Progenitor cell of endocrine pancreas (in vitro differentiated cells): ENCODE measurements at regions not wholly inside any gene's neighbourhood (a gene's known extent, or its start where the extent isn't known, plus 50 kb on each side); places are given as distances from the start of the nearest gene placed in this dataset.

Experiments
- DNase-seq: peaks from one replicate; pipeline ENCODE4 v3.0.0; 2021; ENCODE audit warnings: low spot score; ENCODE audit not compliant: unreplicated experiment
- H3K27ac Mint-ChIP-seq: 2 replicates; pipeline ENCODE4 v1.8.0; 2021; ENCODE audit warnings: mild to moderate bottlenecking, moderate library complexity, mixed read lengths
- H3K27me3 Mint-ChIP-seq: 2 replicates; pipeline ENCODE4 v1.8.0; 2021; ENCODE audit warnings: mixed read lengths
- H3K36me3 Mint-ChIP-seq: 2 replicates; pipeline ENCODE4 v1.8.0; 2022; ENCODE audit warnings: mixed read lengths; ENCODE audit not compliant: insufficient read depth
- H3K4me1 Mint-ChIP-seq: 2 replicates; pipeline ENCODE4 v1.8.0; 2021; ENCODE audit warnings: low read depth, mixed read lengths
- H3K4me3 Mint-ChIP-seq: 2 replicates; pipeline ENCODE4 v1.8.0; 2021; ENCODE audit warnings: low read depth, mild to moderate bottlenecking, moderate library complexity, mixed read lengths
- H3K9me3 Mint-ChIP-seq: 2 replicates; pipeline ENCODE4 v1.8.0; 2021; ENCODE audit warnings: low read depth, mixed read lengths
- TF ChIP-seq, protein P1 (sequence below): fragments of 200-600 bp; sonication (generic); IDR thresholded peaks from one replicate; pipeline ENCODE4 v1.5.0; 2021; ENCODE audit warnings: antibody characterized with exemption, mild to moderate bottlenecking; ENCODE audit not compliant: unreplicated experiment

DNA sequence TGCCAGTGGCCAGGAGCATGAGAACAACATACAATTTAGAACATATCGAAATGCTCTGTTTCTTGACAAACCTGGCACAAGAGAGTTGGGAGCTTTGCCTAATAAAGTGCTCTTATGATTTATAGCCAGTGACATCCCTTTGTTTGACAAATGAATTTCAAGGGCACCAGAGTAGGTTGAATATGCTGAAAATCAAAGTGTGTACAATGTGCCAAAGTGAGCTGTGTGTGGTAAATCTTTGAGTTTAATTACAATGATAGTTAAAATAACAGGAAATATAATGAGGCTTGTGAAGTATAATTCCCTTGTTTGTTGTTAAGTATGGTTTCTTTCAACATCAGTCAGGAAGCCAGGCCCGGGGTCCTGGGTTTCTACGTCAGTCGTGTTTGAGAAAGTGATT lies 211.9 kb downstream of the EBLN2 start:
- Mint-ChIP-seq H3K36me3 (no peaks in the 10 kb centered on the region), H3K27ac (no peak overlapping the region), H3K9me3 (no peaks in the 10 kb centered on the region), H3K4me3 (no peak overlapping the region), H3K27me3 (no peaks in the 10 kb centered on the region), H3K4me1 (peaks cover 4% of the 10 kb centered on the region)
- no peak for DNase-seq
- TF ChIP-seq, protein P1, sequence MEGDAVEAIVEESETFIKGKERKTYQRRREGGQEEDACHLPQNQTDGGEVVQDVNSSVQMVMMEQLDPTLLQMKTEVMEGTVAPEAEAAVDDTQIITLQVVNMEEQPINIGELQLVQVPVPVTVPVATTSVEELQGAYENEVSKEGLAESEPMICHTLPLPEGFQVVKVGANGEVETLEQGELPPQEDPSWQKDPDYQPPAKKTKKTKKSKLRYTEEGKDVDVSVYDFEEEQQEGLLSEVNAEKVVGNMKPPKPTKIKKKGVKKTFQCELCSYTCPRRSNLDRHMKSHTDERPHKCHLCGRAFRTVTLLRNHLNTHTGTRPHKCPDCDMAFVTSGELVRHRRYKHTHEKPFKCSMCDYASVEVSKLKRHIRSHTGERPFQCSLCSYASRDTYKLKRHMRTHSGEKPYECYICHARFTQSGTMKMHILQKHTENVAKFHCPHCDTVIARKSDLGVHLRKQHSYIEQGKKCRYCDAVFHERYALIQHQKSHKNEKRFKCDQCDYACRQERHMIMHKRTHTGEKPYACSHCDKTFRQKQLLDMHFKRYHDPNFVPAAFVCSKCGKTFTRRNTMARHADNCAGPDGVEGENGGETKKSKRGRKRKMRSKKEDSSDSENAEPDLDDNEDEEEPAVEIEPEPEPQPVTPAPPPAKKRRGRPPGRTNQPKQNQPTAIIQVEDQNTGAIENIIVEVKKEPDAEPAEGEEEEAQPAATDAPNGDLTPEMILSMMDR: no peak

GRCh38 chr3:73280746-73281145 lies 219.3 kb downstream of the EBLN2 start:
- Mint-ChIP-seq H3K9me3 (no peaks in the 10 kb centered on the region), H3K27ac (no peak overlapping the region), H3K4me1 (peaks cover 4% of the 10 kb centered on the region), H3K27me3 (peaks cover 6% of the 10 kb centered on the region), H3K4me3 (no peak overlapping the region), H3K36me3 (no peaks in the 10 kb centered on the region)
- TF ChIP-seq, protein P1: no peak
- no peak for DNase-seq

DNA sequence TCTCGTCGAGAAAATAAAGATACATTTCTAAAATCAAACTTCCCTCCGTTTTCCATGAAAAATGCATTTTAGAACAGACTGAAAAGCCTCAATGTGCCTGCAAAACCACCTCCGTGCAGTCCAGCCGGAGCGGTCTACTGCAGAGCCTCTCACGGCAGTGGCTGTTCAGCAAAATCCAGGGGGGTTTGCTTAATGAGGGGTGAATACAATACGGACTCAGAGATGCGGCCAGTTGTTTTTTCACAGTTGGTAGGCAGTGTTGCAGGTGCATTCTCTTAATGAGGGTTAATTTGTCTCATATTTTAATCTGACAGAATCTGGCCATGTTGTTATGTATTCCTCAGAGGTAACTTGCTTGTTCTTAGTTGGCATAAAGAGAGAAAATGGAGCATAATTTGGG lies 223.0 kb downstream of the EBLN2 start:
- Mint-ChIP-seq H3K27ac (no peak overlapping the region), H3K4me3 (no peak overlapping the region), H3K9me3 (no peaks in the 10 kb centered on the region), H3K4me1 (no peaks in the 10 kb centered on the region), H3K27me3 (peaks cover 8% of the 10 kb centered on the region), H3K36me3 (no peaks in the 10 kb centered on the region)
- TF ChIP-seq, protein P1: no peak
- DNase-seq: no peak

GRCh38 chr3:73291541-73291940 lies 230.1 kb downstream of the EBLN2 start:
- peaks cover 10% of the 10 kb centered on the region for H3K27me3 Mint-ChIP-seq
- no peak overlapping the region for H3K4me3 Mint-ChIP-seq
- H3K36me3 Mint-ChIP-seq: no peaks in the 10 kb centered on the region
- H3K27ac Mint-ChIP-seq: no peak overlapping the region
- H3K9me3 Mint-ChIP-seq: no peaks in the 10 kb centered on the region
- DNase-seq: no peak
- TF ChIP-seq, protein P1: no peak
- H3K4me1 Mint-ChIP-seq: no peaks in the 10 kb centered on the region

DNA sequence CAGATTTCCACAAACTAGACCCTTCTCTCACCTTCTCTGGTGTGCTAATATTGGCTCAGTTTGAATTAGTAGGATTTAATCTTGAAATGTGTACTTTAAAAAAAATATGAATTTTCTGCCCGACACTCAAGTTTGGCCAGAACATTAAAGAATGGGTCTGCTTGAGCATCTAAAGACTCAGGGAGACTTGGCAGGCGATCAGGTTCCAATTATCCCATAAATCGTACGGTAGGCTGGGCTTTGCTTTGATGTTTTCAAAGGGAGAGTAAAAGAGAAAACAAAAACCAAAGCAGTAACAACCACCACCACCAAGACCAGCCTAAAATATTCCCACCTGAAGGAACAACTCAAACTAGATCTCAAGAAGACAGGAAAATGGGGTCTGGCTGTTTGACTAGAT lies 230.8 kb downstream of the EBLN2 start:
- H3K4me1 Mint-ChIP-seq: no peaks in the 10 kb centered on the region
- H3K9me3 Mint-ChIP-seq: no peaks in the 10 kb centered on the region
- H3K36me3 Mint-ChIP-seq: no peaks in the 10 kb centered on the region
- no peak overlapping the region for H3K4me3 Mint-ChIP-seq
- no peak overlapping the region for H3K27ac Mint-ChIP-seq
- peaks cover 10% of the 10 kb centered on the region for H3K27me3 Mint-ChIP-seq
- DNase-seq: no peak
- TF ChIP-seq, protein P1: no peak
